K562 (cell line): ENCODE measurements at regions not wholly inside any gene's neighbourhood (a gene's known extent, or its start where the extent isn't known, plus 50 kb on each side); places are given as distances from the start of the nearest gene placed in this dataset.

Experiments used
- HMG20B ChIP-seq: fragments of 250-450 bp; sonication (Bioruptor Pico); IDR thresholded peaks from 2 replicates; pipeline ENCODE4 v1.5.0; 2021; ENCODE audit warnings: mild to moderate bottlenecking
- KLF16 ChIP-seq: IDR thresholded peaks from 2 replicates; pipeline ENCODE4 v1.6.1; 2016; ENCODE audit warnings: antibody characterized with exemption
- MGA ChIP-seq: fragments of 450-650 bp; IDR thresholded peaks from 2 replicates; pipeline ENCODE4 v1.6.1; 2016; ENCODE audit warnings: mild to moderate bottlenecking, moderate library complexity
- PCBP2 ChIP-seq: fragments of 200-400 bp; formaldehyde crosslinking; IDR thresholded peaks from 2 replicates; pipeline ENCODE4 v1.6.1; 2018; ENCODE audit warnings: low read length, low read depth, mild to moderate bottlenecking, moderate library complexity; ENCODE audit not compliant: poor library complexity, severe bottlenecking
- RBM15 ChIP-seq: fragments of 200-400 bp; formaldehyde crosslinking; IDR thresholded peaks from 2 replicates; pipeline ENCODE4 v1.6.1; 2018; ENCODE audit warnings: mild to moderate bottlenecking, low read length, moderate library complexity; ENCODE audit not compliant: insufficient read depth
- ZNF165 ChIP-seq: fragments of 250-450 bp; sonication (Bioruptor Pico); IDR thresholded peaks from 2 replicates; pipeline ENCODE4 v1.4.0; 2020; ENCODE audit warnings: borderline replicate concordance
- ZNF398 ChIP-seq: fragments of 250-450 bp; sonication (Bioruptor Pico); IDR thresholded peaks from 2 replicates; pipeline ENCODE4 v1.8.0; 2021; ENCODE audit warnings: moderate library complexity, mild to moderate bottlenecking, inconsistent platforms

GRCh38 chr11:69401715-69402114, 79.7 kb upstream of the LINC01488 start (continued):
- TF ChIP-seq MGA (no peak; the same call in 1 of the 2 replicates), PCBP2 (no peak), ZNF165 (CRISPR knock-in tag) (no peak), KLF16 (no peak), HMG20B (CRISPR knock-in tag) (no peak), RBM15 (no peak), ZNF398 (CRISPR knock-in tag) (no peak)
